NCI-H2196 (cell line): ENCODE measurements at regions not wholly inside any gene's neighbourhood (a gene's known extent, or its start where the extent isn't known, plus 50 kb on each side); places are given as distances from the start of the nearest gene placed in this dataset.
"Not testable (repeated sequence)": the region's sequence is repeated elsewhere in the genome, so short reads cannot be mapped to it uniquely, and the experiment has no call there.

Experiments used
- DNase-seq: peaks from one replicate; lab custom pipeline; 2025; ENCODE audit not compliant: unreplicated experiment; lab: John Stamatoyannopoulos, UW

DNA sequence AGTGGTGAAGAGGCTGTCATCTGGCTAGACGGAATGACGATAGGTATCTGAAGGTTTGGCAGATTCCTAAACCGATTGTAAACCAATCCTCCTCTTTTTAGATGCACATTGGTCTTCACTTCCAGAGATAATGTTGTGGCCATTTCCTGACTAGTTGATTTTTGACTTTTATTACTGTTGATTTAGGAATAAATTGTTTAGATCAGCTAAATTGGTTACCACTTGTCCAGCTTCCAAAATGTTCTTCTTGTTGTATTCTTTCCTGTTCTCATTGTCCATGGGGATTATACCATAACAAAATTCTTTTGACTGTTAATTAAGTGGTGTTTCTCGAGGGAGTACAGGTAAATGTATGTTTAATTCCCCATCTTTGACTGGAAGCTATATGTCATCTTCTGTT, 119.7 kb downstream of the MACROH2A1 start:
- DNase-seq, result no peak

DNA sequence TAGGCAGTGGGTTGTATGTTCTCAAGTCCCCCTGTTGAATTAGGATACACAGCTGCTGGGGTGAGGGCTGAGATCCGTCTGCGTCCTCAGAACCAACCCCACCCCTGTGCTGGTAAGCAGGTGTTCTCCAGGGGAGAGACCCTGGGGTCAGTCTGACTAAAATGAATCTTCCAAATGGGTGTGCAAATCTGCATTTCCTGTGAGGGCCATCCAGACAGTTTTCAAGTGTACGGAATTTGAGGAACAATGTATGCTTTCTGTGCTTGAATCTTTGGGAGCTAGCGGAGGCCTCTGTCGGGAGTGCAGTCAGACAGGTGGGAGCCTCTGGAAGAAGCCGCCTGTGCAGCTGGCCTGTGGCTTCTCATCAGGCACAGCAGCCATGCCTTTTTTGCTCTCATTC, 122.9 kb downstream of the MACROH2A1 start:
- DNase-seq, result no peak

DNA sequence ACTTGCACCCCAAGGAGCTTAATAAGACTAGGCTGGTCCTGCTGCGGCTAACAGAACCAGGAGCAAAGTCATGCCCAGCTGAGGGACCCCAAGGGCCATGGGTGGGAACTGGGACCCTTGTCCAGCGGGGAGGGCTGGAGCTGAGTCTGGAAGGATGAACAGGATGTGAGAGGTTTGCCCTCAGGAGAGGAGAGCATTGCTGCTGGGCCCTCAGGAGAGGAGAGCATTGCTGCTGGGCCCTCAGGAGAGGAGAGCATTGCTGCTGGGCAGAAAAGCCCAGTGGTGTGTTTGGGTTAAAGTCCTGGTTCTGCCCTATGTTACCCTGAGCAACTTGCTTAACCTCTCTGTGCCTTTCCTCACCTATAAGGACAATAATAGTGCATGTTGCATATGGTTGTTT, 125.8 kb downstream of the MACROH2A1 start:
- no peak for DNase-seq

DNA sequence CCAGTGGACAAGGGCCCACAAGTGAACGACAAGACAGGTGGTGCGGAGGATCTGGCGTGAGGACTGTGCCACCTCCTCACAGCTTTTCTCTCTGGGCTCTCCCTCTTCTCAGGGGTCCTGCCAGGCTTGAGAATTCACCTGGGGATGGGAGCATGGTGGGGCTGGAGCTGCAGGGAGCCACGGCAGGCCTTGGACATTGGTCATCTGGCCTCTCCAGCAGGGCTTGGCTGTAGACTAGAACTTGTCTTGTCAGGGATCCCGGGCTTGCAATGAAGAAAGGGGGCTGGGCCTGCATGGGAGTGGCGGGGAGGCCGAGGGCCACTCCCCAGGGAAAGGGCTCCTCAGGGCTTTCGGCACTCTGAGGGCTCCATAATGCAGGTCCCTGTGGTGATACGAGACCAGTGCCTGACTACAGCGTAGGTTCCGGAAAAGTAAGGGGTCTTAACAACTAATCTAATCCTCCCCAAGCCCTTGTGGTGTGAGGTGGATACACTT, 126.7 kb downstream of the MACROH2A1 start:
- DNase-seq, result no peak

DNA sequence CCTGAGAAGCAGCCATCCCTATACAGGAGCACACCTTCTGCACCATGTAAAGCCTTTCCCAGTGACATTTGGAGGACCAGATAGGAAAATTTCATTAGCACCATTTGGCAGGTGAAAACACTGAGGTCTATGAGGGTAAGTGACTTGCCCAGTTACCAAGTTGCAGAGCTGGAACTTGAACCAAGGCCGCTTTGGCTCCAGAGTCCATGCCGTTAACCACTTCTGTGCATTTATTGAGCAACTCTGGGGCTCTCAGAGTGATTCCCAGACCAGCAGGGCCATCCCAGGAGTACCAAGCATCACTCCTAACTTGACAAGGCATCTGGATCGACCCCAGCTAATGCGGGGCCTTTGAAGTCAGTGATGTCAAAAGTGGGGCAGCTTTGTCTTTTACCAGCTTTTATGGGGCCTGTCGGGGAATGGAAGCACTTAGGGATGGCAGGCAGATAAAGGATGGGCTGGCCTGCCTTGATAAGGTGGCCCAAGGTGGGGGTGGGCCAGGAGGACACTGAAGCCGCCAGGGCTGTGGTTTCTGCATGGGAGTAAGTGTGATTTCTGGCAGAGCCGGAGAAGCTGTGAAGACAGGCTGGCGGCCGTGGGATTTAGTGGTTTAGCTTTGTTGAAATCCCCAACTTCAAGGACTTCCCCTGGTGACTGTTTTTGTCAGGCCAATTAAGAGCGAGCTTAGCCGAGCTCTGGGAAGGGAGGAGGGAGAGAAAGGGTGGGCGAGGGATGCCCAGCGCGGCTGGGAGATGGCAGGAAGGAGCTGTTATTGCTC, 127.3 kb downstream of the MACROH2A1 start:
- no peak for DNase-seq

DNA sequence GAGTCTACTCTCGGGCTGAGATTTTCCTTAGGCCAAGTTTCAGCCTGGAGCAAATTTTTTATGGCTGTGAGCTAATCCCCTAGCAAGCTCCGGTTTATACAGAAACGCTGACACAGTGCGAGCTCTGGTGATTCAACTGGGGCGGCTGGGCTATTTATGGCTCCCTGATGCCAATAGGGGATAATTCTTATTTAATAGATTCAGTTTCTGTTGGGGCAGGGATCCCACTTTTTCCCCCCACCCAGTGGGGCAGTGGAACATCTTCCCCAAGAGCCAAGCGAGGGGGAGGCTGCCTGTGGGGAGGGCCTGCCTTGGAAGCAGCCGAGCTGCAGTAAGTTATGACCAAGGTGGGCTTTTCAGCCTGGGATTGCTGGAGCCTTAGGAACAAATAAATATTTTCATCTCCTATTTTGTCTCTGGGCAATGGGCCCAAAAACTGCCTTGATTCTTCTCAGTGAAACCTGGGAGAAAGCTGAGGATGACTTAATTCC, 129.1 kb downstream of the MACROH2A1 start:
- DNase-seq, result no peak

DNA sequence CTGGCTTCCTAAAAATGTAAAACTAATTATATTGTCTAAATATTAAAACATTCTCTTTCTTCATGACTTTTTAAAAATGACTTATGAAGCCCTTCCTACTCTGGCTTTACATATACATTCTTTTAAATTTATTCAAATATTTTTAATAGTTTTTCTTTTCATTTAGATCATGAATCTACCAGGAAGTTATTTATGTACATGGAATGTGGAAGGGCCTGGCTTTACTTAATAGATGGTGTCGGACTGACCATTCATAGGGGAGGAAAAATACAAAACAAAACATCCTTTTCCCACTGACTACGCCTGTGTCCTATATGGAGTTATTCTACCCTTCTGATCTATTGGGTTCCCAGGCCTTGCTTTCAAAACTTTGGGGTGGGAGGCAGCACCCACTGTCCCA, 129.8 kb downstream of the MACROH2A1 start:
- no peak for DNase-seq

DNA sequence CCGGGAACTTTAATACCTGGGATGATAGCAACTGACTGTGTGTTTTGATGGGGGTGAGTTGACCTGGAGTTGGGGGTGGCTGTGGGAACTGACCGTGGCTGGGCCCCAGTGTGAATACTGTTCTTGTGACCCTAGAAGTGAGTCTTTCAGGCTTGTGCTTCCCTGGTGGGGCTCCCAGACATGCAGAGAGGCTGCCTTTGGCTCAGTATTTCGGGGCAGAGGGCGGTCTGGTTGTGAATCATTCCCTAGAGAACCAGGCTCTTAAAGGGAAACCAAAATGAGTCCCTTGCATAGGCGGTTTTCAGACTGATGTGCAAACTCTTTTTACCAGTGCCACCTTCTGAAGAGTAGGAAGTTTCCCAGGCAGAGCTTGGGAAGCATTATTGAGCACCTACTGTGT, 132.1 kb downstream of the MACROH2A1 start:
- DNase-seq, result no peak

DNA sequence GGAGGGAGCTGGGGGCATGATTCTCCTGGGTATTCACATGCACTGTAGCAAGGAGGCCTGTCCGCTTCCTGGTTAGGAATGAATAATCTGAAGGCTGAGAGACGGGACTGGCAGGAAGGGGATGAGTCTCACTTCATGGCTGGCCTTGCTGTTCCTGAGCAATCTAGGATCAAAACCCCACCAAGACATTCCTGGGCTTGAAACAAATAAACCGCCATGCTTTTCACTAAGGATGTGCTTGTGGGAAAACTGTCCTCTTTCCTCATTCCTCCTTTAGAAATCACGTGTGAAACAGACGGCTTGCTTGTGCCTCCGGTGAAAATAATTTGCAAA, 132.8 kb downstream of the MACROH2A1 start:
- DNase-seq, result no peak

DNA sequence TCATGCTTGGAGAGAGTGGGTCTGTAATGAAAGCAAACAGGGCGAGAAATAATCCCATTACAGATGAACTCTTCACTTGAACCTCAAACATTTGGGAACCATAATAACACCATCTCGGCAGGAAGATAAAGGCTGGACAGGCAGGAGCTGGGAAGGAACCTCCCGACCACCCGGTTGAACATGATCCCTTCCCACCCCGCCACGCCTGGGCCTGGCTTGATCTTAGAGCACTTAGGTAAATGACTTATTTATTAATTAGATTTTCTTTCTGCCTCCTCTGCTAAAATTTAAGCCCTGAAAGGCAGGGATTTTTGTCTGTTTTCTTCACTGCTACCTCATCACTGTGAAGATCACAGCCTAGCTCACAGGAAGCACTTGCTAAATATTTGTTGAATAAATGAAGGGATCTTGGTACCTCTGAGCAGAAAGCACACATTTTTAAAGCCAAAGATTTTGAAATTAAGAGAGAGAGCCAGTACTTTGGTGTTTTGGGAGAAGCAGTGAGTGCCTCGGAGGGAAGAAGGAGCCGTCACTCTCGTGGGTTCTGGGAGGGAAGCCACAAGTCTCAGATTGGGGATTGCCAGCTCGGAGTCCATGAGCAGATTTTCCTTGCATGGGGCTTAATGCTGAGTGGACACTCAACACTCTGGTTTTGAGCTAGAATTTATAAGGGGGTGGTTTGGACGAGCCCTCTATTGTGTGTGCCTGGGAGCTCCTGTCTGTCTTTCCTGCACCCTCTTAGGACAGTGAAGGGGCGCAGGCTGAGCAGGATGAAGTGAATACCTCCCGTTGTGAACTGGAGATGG, 133.3 kb downstream of the MACROH2A1 start:
- DNase-seq, result no peak

DNA sequence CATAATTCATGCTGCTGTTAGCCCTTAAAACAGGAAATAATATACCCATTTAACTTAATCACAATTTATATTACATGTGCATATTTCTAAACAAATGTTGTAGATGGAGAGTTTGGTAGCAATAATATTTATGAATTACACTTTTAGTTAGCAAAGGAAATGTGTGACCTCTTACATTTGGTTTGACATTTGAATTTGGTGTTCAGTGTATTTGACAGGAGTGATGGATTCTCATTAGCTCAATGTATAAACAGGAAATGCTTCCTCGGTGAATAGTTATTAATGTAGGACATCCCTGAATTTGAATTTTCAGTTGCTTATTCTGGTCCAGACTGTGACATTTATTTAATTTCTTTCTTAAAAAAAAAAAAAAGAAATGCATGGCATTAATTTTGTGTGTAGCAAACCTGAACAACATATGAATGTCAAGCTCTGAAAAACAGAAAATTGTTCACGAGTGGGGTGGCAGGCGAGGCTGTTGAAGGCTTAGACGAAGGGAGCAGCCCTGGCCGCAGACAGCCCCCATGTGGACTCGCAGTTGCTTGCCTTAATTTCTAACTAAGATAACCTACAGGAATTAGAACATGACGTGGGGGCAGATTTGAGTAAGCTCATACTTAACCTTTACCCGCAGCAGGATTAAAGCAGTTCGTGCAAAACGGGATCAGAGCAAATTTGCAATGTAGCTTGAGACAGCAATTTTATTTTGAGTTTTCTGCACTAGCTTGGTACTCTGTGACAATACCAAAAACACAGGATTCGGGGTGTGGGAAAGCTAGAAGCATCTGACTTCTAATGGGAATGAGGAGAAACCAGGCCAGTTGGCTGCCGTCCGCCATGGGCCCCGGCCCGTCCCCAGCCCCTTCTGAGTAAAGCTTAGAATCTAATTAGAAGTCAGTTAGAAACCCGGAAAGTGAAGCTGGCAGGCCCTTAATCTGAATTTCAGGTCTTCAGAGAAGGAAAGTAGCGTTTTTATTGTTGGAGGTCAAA, 134.3 kb downstream of the MACROH2A1 start:
- DNase-seq, result no peak

DNA sequence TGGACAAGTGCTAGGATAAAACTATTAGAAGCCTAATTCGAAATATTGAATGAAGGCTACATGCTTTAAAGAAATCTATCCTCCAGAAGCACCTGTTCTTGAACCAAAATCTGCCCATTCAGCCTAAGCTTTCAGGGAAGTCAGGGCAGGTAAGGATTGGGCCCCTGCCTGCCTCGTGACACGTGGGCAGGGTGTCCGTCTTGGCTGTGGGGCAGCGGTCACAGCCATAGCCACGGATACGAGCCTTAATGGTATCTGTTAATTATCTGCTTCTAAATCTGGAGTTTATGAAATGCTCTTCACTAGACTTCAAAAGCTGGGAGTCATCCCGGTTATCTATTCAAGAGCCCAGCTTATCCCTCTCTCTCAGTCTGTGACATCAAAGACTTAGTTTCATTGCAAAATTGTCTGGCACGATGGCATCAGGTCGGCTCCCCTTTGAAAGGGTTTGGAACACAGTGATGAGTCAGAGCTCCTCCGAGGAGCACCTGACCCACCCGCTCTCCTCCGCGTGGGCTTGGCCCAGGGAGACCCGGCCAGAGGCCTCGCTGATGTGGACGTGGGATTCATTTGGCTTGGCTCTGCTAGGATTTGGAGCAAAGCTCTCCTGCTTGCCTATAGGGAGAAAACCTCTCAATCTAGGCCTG, 135.9 kb downstream of the MACROH2A1 start:
- DNase-seq, result no peak

DNA sequence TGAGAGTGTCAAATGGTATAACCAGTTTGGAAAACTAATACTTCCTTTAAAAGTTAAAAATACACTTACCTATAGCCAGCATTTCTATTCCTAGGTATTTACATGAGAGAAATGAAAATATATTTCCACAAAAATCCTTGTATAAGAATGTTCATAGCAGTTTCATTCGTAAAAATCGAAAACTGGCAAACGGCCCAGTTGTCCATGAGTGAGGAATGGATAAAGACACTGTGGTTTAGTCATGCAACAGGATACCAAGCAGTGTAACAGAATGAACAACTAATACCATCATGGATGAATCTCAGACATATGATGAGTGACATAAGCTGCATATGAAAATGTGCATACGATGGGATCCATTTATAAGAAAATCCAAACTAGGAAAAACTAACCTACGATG, 136.7 kb downstream of the MACROH2A1 start:
- DNase-seq, result no peak

DNA sequence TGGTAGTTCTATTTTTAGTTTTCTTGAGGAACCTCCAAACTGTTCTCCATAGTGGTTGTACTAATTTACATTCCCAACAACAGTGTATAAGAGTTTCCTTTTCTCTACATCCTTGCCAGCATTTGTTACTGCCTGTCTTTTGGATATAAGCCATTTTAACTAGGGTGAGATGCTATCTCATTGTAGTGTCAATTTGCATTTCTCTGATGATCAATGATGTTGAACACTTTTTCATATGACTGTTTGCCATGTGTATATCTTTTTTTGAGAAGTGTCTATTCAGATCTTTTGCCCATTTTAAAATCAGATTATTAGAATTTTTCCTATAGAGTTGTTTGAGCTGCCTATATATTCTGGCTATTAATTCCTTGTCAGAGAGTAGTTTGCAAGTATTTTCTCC, 138.9 kb downstream of the MACROH2A1 start:
- DNase-seq, result not testable (repeated sequence)

DNA sequence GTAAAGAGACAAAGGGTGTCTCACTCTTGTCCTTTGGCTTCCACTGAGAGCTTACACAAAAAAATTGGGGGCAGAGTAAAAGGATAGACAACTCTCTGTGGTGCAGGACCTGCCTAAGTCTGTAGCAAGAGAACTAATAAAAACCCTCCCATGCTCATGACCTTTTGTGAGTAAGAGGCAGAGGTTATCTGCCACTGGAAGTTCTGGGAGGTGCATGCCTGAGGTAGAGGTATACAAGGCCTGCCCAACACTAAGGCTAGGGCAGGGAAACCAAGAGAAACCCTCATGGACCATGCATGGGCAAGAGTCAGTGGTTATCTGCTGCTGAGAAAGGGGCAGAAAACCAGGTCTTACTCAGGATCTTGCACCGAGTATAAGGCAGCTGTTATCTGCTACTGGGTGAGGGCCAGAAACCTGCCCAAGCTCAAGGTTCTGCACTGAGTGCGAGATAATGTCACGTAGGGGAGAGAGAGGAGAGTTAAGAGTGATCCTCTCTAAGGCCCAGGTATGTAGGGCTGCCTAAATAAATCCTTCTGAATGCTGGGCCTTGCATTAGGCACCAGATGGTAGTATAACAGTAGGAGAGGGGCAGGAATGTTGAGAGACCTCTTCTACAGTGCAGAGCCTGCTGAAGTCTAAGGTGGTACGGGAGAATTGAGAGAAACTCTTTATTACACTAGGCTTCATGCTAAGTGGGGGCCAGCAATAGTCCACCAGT, 143.4 kb downstream of the MACROH2A1 start:
- no peak for DNase-seq

DNA sequence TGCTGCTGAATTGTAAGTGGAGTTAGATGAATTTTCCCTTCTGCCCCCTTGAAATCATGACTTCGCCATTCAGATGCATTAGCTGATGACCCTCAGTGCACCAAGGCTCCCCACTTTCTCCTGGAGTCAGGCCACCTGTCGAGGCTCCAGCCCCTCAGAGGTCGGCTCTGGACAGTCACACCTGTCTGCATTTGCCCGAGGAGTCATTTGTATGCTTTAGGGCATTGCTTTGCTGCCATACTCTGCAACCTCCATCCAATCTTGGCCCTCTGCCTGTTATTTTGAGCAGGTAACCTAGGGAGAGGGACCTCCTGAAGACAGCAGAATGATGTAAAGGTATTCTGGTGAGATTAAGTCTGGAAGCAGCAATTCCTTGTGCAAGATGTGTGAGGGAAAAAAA, 144.8 kb downstream of the MACROH2A1 start:
- no peak for DNase-seq

DNA sequence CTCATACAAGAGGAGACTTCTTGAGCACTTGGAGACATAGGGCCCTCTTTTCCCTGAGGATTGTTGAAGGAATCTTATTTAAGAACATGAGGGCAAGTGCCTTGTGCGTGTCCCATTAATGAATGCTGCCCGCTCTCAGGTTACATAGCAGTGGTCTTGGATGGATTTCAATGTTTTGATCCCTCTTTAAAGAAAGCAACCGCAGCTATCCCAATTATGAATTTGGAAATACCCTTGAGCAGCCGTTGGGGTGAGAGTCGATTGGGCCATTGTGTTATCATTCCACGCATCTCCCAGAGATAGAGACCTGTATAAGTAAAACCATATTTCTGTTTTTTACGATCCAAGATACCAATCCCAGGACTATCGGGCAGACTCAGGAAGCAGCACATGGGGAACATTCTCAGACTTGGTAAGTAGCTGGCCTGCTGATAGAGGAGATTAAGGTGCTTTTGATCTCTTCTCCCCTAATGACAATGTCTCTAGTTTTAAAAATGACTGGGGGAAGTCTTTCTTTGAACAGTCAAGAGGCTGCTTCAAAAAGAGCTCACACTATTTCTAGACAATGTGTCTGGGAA, 145.3 kb downstream of the MACROH2A1 start:
- DNase-seq, result no peak

DNA sequence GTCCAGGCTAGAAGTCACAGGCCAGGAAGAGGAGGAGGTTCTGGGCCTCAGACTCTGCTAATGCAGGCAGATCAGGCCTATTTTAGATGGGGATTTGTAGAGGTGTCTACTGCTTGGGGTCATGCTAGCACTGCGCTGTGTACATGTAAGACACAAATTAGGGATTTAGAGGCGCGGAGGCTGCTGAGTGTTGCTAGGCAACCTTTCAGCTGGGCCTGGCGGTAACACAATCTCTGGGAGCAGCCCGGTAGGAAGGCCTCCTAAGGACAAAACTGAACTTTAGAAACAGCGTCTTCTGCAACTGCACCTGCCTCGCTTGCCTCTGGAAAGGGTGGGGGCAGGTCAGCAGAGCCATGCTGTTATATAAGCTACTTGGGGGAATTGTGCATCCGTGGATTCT, 147.9 kb downstream of the MACROH2A1 start:
- DNase-seq, result no peak

DNA sequence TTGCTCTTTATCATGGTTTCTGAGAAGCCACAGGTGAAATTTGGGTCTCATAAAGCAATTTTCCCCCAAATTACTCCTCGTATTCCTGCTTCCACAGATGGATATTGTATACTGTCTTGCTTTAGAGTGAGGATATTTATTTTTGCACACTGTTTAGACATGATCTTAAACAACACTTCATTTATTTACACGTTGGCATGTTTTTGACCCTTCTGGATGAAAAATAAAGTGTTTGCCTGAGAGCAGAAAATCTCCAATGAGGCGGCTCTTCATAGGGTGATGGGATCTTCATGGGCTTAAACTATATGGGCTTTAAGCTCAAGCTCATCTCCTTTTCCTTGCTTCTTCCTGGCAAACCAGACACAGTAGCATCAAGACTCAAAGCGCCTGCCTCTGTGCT, 148.4 kb downstream of the MACROH2A1 start:
- no peak for DNase-seq

DNA sequence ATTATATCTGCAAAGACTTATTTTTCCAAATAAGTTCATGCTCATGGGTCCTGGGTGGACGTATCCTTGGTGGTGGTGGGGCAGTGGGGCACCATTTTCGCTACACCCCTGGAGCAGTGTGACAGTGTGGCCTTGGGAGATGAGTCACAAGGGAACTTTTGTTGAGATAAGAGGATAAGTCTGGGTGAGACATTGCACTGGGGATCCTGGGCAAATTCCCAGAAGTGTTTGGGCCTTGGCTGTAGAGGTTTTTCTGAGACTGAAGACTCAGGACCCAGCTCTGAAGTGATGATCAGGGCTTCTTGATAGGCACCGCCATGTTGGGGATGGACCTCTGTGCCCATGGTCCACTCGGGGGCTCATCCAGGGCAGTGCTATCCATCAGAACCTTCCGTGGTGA, 149.4 kb downstream of the MACROH2A1 start:
- no peak for DNase-seq
